Vagina (tissue), 2 donors: ENCODE measurements at regions not wholly inside any gene's neighbourhood (a gene's known extent, or its start where the extent isn't known, plus 50 kb on each side); places are given as distances from the start of the nearest gene placed in this dataset.

Source experiments
- CTCF ChIP-seq, 3 experiments: fragments of 450-650 bp in 2 of 3; fragments of 200-600 bp in 1 of 3; sonication (generic) in 1 of 3; IDR thresholded peaks; one replicate each; pipeline ENCODE4 v1.5.1; 2017 to 2019; ENCODE audit warnings: antibody characterized with exemption in 3 of 3, mild to moderate bottlenecking in 2 of 3, moderate library complexity in 2 of 3
- POLR2A ChIP-seq, 2 donors: fragments of 450-650 bp; IDR thresholded peaks; one replicate each; pipeline ENCODE4 v1.6.1; 2017; ENCODE audit warnings: antibody characterized with exemption in 2 of 2, mild to moderate bottlenecking in 2 of 2, moderate library complexity in 2 of 2

GRCh38 chr9:32010322-32010721, 374.1 kb upstream of the ACO1 start:
- TF ChIP-seq CTCF (IDR thresholded peaks at IDR 0.05): no peak
- no peak for TF ChIP-seq POLR2A (IDR thresholded peaks at IDR 0.05)
